HG02798 (cell line): ENCODE measurements at regions not wholly inside any gene's neighbourhood (a gene's known extent, or its start where the extent isn't known, plus 50 kb on each side); places are given as distances from the start of the nearest gene placed in this dataset.
"Not testable (repeated sequence)": the region's sequence is repeated elsewhere in the genome, so short reads cannot be mapped to it uniquely, and the experiment has no call there.

ENCODE experiments used
- ATAC-seq: cut with Tn5 transposase; IDR thresholded peaks from one replicate; pipeline ENCODE4 v1.9.1; 2021; ENCODE audit warnings: mild to moderate bottlenecking; ENCODE audit not compliant: unreplicated experiment, poor library complexity

DNA sequence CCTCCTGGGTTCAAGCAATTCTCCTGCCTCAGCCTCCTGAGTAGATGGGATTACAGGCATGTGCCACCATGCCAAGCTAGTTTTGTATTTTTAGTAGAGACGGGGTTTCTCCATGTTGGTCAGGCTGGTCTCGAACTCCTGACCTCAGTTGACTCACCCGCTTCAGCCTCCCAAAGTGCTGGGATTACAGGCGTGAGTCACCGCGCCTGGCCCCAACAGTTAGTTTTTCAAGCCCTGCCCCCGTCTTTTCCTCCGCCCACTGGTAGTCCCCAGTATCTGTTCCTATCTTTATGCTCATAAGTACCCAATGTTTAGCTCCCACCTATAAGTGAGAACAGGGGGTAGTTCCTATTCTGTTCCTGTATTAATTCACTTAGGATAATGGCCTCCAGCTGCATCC lies 116.6 kb upstream of the TBX3 start:
- not testable (repeated sequence) for ATAC-seq

DNA sequence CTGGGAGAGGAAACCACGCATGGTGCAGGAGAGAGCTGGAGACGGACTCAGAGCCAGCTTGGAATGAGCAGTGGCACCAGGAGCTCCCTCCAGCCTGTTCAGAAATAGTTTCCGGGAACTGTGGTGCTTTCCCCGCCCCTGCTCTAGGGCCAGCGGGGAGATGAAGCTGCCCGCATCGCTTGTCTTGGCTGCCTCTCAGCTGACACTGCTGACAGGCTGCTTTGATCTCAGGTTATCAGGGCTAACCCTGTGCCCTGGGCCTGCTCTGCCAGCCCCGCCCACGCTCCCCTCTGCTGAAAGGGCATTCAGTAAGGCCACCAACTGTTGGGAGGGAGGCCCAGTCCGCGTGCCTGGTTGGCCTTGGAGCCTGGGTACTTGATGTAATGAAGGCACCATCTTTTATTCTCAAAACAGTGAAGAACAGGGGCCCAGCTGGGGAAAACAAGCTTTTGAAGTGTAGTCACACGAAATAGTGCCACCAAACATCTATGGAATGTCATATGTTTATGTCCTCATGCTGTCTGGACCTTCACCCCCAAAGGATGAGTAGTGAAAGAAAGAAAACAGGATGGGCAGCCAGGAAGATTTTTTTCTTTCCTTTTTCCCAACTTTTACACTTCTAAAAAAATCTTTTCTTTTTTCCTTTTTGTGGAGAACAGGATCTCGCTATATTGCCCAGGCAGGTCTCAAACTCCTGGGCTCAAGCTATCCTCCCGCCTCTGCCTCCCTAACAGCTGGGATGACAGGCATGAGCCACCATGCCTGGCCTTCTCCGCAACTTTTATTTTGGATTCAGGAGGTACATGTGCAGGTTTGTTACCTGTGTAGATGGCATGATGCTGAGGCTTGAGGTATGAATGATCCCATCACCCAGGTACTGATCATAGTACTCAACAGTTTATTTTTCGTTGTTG lies 115.9 kb upstream of the TBX3 start:
- ATAC-seq = no peak

DNA sequence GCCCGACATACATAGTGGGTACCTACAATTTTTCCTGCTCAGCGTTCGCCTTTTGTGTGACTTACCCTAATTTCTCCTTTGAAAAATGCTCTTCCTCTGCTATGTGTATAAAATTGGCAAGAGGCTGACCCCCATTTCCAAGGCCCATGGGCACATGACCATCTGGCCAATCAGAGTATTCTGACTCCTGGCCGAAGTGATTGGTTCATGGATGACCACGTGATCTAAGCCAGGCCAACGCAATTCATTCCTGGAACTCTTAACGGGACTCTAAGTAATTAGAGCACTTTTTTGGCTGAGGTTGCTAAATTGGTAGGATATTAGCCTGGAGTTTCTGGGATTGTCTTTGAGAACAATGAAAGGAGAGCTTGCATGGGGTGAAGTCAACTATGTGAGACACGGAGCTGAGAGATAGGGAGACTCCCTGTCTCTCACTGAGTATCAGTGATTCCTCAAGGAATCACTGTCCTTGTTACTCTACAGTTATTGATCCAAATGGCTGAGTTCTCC lies 110.1 kb upstream of the TBX3 start:
- ATAC-seq = no peak

DNA sequence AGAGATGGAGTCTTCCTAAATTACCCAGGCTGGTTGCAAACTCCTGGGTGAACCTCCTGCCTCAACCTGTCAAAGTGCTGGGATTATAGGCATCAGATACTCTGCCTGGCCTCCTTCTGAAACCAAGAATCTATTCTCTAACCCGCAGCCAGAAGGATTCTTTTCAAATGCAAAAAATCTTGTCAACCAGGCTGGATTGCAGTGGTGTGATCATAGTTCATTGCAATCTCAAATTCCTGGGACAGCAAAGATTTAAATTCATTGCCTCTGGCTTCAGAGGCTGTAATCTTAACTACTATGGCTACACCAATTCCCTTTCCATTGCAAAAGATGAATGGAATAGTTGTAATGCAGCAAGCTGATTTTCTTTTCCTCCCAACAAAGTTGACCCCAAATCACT lies 106.3 kb upstream of the TBX3 start:
- no peak for ATAC-seq

DNA sequence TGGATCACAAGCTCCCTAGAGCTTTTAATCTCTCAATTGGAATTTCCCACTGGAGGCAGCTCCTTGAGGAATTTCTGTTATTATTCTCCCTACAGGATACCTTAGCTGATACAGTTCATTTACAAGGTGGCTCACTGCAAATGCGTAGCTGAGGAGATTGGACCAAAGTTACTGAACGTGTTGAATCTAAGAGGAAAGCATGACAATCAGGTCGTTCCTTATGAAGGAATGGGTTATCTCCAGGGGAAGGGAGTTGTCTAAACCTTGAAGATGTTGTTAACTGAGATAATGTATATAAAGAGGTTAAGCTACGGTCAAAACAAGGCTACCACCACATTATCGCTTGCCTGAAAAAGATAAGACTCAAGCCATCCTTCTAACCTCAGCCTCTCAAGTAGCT lies 105.8 kb upstream of the TBX3 start:
- ATAC-seq = no peak

DNA sequence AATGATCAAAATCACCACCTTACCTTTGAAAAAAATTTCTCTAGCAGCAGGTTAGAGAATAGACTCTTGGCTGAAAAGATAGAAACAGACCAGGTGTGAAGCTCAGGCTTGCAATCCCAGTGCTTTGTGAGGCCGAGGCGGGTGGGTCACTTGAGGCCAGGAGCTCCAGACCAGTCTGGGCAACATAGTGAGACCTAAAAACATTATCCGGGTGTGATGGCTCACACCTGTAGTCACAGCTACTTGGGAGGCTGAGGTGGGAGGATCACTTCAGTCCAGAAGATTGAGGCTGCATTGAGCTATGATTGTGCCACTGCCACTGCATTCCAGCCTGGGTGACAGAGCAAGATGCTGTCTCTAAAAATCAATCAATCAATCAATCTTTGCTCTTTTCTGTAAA lies 105.3 kb upstream of the TBX3 start:
- ATAC-seq = no peak

DNA sequence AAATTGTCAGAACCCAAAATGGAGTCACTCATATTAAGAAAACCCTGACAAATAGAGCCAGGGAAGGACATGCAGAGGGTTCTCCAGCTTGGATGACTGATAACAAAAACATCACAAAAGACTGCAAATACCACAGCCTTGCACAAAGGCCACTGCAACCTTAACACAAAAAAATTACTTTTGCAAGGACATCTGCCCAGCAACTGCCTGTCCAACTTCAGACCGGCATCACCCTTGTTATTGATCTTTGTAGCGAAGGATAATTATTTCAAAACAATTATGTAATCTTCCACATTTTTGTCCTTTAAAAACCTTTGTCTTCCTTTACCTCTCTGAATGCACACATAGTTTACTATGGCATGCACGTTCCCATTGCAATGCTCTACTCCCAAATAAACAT lies 100.6 kb upstream of the TBX3 start:
- ATAC-seq = no peak

DNA sequence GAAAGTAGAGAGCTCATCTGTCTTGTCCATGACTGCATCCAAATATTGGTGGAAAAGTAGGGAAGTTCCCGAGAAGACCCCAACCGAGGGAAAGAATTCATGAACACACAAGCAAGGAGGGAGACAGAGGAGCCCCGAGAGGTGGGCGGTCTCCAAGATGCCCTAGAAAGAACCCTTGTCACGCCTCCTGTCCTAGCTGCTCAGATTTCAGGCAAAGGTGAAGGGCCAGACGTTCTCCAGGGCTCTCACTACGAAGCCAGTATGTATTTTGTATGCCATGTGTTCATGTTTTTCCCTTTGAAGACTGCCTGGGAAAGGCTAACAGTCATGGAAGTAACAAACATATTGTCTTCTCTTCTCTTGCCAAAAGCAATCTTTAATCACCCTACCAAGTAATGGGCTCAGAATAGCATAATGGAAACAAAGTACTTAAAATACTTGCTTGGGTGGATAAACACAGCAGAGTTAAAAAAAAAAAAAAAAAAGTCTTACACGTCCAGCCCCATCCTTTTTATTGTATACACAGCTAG lies 99.2 kb upstream of the TBX3 start:
- no peak for ATAC-seq

DNA sequence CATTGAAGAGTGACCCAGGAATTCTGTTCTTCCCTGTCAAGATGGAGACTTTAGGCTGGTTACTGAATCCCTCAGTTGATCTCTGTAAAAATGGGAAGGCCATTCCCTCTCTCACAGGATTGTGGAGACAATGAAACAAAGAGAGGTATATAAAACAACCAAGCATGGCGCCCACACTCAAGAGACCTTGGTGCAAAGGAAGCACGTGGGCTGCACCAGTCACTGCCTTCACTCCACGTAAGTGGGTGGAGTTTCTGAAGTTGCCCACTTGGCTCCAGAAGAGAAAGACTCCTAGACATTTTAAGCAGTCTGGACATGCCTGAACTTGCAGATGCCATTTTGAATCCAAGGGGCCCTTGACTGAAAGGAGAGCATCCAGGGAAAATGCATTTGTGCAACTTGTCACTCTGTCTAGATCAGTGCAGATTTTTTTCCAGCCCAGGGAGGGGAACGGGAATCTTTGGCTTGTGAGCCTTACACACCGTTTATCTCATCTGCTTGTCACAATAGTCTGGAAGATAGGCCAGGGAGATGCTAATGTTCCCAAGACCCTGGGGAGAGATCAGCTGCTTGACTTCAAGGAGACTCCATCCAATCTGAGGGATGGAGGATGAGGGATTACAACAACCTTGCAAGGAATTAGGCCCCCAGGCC lies 96.9 kb upstream of the TBX3 start:
- ATAC-seq = no peak

DNA sequence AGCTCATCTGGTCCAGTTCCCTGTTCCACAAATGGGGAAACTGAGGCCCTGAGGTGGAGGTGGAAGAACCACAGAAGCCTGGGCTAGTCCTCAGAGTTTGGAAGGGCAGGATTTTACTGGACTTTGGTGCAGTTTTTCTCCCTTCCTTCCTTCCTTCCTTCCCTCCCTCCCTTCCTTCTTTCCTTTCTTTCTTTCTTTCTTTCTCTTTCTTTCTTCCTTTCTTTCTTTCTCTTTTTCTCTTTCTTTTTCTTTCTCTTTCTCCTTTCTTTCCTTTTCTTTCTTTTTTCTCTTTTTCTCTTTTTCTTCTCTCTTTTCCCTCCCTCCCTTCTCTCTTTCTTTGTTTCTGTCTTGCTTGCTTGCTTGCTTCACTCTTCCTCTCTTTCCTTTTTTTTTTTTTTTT lies 95.7 kb upstream of the TBX3 start:
- ATAC-seq = no peak

DNA sequence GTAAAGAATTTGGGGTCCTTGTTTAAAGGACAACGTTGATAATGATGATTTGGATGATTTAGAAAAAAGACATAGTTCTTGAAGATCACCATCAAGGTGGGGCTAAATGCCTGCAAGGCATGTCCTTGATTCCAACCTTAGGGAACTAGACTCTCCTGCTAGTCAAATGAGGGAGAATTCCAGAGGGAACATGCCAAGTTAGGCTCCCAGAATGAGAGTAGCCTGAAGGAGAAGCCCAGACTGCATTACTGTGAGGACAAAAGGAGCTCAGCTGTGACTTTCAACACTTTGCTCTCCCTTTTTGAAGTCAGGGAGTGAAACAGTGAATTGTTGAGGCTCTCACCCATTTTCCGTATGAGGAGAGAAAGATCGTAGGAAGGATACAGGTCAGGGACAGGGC lies 95.2 kb upstream of the TBX3 start:
- no peak for ATAC-seq

DNA sequence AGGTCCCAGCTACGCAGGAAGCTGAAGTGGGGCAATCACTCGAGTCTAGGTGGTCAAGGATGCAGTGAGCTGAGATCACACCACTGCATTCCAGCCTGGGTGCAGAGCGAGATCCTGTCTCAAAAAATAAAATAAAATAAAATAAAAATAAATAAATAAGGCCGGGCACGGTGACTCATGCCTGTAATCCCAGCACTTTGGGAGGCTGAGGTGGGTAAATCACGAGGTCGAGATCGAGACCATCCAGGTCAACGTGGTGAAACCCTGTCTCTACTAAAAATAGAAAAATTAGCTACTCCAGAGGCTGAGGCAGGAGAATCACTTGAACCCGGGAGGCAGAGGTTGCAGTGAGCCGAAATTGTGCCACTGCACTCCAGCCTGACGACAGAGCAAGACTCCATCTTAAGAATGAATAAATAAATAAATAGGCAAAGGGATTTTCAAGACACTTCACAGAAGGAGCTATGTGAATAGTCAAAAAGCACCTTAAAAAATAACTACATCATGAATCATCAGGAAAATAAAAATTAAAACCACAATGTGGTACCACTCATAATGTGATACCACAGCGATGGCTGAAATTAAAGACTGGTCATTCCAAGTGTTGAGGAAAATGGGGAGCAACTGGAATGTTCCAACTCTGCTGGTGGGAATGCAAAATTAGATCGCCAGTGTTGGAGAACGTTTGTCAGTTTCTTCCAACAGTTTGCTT lies 92.9 kb upstream of the TBX3 start:
- no peak for ATAC-seq

DNA sequence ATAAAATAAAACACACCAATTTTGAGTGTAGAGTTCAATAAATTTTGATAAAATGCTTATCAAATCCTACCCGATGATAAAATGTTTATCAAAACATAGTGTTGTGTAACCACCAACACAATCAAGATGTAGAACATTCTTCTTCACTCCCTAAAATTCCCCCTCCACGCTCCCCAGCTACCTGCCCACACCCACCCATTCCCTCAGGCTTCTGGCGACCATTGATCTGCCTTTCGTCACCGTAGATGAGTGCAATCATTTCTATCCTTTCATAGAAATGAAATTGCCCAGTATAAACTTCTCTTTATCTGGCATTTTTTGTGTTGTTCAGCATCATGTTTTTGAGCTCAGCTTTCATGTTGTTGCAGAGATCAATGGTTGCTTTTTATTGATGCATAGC lies 90.7 kb upstream of the TBX3 start:
- no peak for ATAC-seq

DNA sequence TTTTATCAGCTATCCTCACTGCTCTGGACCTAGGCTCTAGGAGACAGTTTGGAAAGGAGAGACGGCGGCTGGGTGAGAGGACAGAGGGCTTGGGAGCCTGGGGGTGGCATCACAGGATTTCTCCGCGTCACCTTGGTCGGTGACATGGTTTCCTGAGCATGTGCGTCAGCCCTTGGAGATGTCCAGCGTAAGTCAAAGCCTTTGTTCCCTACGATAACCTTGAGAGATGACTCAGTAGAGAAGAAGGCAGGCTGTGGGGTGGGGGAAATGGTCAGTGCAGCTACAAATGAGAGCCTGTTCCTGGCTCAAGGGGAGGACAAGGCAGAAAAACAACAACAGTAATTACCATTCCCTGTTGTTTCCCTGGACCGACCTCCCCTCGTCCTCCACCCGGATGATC lies 90.2 kb upstream of the TBX3 start:
- no peak for ATAC-seq

DNA sequence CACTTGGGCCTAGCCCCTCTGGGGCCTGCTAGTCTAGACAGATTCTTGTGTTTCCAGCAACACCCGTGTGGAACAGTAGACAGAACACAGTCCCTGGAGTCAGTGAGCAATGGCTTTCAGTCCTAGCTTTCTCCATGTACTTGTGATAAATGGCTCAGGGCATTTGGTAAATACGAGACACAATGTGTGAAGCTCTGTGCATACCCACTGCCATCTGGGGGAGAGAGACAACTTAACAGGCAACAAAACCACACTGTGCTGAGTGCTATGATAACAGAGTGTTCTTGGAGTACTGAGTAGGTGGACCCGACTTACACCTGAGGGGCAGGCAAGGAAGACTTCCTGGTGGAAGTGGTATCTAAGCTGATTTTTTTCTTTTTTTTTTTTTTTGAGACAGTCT lies 86.3 kb upstream of the TBX3 start:
- no peak for ATAC-seq

DNA sequence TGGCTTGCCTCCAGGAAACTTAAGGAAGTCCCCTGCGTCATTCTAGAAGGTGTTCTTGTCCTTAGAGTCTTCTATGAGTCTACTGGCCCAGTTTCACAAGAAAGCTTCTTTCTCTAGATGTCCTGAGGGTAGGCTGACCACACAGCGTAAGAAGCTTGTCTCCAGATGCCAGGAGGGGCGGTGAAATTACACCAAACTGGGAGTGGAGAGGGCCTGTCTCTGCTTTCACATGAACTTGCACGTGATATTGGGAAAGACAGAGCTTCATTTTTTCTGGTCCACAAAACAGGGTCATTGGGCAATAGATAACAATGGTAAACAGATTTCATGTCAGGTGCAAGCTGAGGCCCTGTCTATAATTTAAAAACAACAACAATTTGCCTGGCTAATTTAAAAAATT lies 85.7 kb upstream of the TBX3 start:
- no peak for ATAC-seq

DNA sequence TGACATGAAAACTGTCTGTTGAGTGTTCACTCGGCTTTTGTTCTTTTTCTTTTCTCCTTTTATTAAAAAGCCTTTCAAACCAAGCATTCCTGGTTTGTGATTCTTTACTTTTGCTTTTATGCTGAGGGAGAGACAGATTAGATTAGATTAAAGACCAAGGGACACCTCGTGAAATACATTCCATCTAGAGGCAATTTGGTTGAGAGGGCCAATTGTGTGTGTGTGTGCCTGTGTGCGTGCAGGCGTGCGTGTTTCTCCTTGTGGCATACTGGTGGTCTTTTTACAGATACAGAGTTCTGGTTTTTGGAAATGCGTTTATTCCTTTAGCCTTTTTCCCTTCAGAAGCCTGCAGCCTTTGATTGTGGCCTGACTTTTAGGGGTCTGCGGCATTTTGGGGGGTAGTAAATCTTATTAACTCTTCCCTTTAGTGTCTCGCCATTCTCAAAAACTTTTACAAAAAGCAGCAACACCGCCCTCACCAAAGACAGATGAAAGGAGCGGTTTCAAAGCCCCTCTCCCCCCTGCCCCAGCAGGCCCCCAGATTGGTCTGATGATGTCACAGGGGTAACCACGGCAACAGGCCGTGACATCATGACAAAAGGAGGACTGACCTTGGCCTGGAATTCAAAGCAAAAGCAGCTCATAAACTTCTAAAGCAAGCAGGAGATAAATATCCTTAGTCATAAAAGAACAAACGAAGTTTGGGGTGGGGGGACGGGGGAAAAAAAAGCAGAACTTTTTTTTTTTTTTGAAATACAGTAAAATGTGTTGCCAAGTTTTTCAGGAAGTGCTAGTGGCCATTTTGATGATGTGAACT lies 84.1 kb upstream of the TBX3 start:
- no peak for ATAC-seq

DNA sequence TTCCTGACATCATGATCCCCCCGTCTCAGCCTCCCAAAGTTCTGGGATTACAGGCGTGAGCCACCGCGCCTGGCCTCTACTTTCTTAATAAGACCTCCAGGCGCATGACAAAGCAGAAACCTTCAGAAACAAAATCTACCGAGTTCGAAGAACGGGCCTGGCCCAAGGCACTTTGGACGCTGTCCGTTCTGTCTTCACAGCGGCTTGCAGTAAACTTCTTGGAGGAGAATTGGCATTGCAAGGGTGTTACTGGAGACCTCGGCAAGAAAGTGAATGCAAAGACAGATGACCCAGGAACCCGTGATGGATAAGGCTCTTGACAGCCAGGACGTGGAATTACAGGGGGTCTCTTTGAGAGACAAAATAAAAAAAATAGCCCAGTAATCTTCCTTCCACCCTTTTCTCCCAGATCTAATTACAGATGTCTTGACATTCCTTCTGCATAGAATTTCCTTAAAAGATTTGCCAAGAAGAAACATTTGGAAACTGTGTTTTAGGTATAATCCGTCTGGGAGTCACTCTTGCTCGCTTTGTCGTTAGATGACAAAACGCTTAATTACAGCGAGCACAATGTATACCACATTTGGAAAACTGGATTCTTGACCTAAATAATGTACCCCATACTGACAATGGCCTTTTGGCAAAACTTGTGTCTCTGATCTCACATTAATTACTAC lies 83.2 kb upstream of the TBX3 start:
- no peak for ATAC-seq

DNA sequence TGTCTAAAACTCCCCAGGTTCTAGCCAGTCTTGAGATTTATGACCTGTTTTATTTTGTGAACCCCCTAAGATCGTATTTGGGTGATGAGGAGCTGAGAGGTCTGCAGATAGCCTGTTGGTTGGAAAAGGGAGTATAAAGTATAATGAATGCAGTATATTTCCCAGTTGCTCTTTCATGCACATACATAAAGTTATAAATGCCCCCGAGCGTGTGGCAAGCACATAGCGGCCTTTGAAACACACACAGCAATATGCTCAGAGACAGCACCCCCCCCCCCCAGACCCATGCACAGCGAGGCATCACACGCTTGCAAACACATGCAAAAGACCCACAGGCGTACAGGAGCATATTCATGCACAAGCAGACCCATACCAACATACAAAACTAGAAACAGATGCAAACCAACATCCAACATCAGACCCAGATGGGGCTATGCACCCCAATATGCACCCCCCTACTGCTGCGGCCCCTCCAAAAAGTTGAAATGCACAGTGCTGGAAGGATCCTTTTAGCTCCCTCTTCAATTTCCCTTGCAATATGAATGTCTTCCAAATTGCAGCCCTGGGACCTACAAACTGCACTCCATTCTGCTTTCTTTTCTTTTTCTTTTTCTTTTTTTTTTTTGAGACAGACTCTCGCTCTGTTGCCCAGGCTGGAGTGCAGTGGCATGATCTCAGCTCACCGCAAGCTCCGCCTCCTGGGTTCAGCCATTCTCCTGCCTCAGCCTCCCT lies 82.2 kb upstream of the TBX3 start:
- no peak for ATAC-seq
